NCI-H2081 (cell line): ENCODE measurements at regions not wholly inside any gene's neighbourhood (a gene's known extent, or its start where the extent isn't known, plus 50 kb on each side); places are given as distances from the start of the nearest gene placed in this dataset.
"Not testable (repeated sequence)": the region's sequence is repeated elsewhere in the genome, so short reads cannot be mapped to it uniquely, and the experiment has no call there.

Experiments used
- DNase-seq, 2 experiments: peaks; one replicate each; lab custom pipeline; 2025; lab: John Stamatoyannopoulos, UW

GRCh38 chr4:16450724-16451123 is 224.5 kb upstream of the TAPT1 start:
- no peak for DNase-seq

DNA sequence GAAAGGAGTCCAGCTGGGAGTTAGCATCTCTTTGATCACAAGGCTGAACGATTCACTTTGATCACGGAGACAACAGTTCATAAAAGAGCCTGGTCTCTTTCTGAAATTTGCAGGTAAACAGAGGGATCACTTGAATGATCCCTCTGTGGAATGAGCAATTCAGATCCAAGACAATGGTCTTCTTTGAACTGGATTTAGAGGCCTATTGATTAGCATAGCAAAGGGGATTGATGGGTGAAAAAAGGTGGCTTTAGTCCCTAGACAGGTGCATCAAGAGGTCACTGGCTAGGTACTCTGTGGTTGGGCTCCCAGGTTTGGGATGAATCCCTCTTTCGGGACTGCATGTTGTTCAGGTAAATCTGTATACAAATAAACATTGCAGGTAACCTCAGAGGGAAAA is 223.8 kb upstream of the TAPT1 start:
- no peak for DNase-seq

DNA sequence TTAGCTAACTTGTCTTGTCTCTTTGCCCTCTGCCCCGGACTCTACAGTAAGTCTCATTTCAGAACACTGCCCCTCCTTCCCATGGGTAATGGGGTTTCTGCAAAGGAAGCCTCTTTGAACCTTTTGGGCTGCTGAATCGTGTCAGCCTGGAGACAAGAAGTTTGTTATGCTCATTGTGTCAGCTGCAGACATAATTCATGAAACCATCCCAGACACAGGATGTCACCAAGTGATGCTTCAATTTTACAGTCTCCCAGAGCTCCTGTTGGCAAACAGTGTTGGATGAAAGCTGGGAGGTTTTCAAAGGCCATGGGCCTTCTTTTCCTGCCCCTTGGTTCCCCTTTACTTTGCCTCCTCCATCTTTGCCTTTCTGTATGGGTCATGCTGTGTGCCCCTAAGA is 223.1 kb upstream of the TAPT1 start:
- no peak for DNase-seq

DNA sequence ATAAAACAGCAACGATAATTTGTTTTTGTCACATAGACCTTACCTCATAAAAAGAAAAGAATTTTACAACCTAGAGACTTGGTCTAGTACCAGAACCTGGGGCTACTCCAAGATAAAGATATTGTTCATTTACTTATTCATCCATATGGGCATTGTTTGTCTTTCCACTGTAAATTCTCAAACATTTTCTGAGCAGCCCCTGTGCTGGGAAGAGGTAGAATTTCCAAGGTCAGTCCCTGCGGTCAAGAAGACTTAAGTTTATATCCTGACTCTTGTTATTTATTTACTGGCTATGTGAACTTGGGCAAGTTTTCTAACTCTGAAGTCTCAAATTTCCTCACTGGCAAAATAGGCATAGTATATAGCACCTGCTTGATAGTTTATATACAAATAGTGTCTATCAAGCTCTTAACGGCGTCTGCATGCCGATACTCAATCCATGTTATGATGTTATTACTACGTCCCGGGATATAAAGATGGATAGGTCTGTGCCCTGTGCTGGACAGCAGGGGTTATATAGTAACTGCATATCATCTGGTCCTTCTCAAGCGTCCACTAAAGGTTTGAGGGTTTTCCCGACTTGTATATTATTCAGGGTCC is 222.1 kb upstream of the TAPT1 start:
- no peak for DNase-seq

GRCh38 chr4:16443504-16444088 is 217.3 kb upstream of the TAPT1 start:
- DNase-seq = peak; percentile 8 to 33

DNA sequence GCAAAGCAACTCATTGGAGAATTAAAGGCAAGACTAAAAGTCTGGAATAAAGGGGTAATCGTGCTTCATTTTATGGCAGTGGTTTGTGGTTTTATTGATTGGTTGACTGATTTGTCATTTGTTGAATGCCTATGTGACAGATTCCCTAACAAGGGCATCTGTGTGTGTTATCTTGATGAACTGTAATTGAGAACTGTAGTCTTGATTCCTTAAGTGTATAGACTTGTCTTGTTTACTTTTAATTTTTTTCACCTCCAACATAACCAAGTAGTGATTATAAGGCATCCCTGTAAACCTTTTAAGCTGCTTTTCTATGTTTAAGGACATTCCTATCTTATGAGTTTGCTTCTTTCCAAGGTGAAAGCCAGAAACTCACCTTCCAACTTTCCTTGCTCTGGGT is 216.0 kb upstream of the TAPT1 start:
- DNase-seq = no peak

DNA sequence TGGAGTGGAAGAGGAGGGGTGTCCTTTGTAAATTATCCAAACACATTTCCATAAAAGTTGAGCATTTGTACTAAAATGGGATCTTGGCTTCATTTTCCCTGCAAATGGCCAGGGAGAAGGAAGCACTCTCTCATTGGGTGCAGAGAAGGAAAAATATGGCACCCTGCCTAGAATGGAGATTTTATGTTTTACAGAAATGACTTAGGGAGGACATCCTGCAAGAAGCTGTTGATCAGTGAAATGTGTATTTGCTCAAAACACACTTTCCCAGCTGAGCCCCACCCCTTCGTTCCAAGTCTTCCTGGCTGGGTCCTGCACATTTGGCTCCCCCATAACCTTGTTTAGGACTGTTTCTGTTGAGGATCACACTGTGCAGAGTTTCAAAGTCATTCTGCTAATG is 213.5 kb upstream of the TAPT1 start:
- DNase-seq = no peak

DNA sequence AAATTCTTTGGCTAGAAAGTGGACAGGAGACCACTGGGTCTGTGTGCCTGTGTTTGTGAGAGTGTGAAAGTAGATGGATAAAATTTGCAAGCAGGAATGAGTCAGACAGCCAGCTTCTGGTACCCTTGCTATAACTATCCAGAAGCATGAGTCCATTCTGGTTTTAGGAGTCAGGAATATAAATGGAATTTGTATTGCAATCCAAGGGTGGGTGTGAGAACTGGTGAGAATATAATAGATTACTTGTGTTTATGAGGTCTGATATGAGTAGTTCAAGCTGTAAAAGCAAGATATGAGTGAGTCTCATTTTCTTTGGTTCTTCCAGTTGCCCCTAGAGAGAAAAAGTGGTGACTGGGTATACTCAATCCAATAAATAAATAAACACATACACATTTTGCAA is 212.7 kb upstream of the TAPT1 start:
- DNase-seq = no peak

DNA sequence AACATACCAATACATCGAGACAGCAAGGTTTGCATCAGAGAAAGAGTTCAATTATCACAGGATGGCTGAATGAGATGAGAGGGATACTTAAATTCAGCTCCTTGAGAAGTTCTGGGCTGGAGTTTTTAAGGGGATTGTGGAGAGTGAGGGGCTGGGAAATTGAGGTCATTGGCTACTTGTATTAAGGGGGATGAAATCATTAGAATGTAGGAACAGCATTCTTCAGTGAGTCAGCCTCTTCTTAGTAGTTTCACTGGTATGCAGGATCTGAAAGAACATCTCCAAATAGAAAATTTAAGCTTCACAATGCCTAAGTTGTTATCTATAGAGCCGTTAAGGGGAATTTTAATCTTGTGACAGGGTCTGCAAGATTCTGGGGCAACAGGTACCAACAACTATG is 211.6 kb upstream of the TAPT1 start:
- no peak for DNase-seq

GRCh38 chr4:16431866-16432265 is 205.6 kb upstream of the TAPT1 start:
- no peak for DNase-seq

DNA sequence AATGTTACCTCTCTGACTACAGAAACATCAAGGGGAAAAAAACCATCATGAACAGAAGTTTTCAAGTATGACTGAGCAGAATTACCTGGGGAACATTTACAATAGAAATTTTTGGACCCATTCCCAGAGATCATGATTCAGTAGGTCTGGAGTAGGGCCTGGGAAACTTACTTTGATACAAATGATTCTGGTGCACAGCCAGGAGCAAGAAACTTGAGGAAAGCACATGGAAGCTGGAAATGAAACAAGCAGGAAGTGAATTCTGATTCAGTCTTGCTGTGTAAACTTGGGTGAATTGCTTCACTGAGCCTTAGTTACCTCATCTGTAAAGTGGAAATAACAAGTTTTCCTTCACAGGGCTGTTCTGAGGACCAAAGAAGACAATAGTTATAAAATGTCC is 192.5 kb upstream of the TAPT1 start:
- no peak for DNase-seq

DNA sequence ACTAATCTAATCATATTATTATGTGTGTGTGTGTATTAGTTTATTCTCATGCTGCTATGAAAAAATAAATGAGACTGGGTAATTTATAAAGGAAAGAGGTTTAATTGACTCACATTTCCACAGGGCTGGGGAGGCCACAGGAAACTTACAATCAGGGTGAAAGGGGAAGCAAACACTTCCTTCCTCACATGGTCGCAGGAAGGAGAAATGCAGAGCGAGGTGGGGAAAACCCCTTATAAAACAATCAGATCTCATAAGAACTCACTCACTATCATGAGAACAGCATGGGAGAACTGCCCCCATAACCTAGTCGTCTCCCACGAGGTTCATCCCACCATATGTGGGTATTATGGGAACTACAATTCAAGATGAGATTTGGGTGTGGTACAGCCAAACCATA is 190.9 kb upstream of the TAPT1 start:
- no peak for DNase-seq

DNA sequence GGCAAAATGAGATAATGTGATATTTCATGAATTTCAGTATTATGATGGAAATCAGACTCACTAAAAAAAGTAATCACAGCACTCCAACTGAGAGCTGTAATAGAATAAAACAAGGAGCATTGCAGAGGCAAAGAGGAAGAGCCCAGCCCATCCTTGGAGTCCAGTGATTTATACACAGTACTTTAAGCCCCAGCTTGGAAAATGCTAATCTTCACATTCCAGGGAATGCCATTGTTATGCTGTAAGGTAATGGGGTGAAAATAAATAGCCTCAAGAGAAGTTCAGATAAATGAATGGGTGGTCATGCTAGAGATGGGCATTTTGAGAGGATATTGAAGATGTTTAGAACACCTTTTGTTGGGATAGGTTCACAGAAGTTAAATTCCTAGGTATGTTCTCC is 190.3 kb upstream of the TAPT1 start:
- DNase-seq = no peak

- no peak for DNase-seq
Measured at GRCh38 chr4:16415751-16416150, 189.5 kb upstream of the TAPT1 start.

GRCh38 chr4:16413814-16414555 is 187.7 kb upstream of the TAPT1 start:
- DNase-seq = no peak

GRCh38 chr4:16411501-16412085 is 185.3 kb upstream of the TAPT1 start:
- no peak for DNase-seq

DNA sequence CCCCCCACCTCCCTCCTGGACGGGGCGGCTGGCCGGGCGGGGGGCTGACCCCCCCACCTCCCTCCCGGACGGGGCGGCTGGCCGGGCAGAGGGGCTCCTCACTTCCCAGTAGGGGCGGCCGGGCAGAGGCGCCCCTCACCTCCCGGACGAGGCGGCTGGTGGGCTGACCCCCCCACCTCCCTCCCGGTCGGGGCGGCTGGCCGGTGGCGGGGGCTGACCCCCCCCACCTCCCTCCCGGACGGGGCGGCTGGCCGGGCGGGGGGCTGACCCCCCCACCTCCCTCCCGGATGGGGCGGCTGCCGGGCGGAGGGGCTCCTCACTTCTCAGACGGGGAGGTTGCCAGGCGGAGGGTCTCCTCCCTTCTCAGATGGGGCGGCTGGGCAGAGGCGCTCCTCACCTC is 166.9 kb upstream of the TAPT1 start:
- not testable (repeated sequence) for DNase-seq

DNA sequence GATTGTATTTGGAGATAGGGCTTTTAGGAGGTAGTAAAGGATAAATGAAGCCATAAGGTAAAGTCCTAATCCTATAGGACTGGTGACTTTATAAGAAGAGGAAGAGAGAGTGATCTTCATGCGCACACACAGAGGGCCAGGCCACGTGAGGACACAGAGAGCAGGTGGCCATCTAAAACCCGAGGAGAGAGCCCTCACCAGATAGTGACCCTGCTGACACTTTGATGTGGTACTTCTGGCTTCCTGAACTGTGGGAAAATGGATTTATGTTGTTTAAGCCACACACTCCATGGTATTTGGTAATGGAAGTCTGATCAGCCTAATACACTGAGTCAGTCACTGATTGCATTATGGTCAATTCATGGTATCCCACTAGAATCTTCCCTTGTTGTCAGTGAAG is 164.9 kb upstream of the TAPT1 start:
- no peak for DNase-seq

DNA sequence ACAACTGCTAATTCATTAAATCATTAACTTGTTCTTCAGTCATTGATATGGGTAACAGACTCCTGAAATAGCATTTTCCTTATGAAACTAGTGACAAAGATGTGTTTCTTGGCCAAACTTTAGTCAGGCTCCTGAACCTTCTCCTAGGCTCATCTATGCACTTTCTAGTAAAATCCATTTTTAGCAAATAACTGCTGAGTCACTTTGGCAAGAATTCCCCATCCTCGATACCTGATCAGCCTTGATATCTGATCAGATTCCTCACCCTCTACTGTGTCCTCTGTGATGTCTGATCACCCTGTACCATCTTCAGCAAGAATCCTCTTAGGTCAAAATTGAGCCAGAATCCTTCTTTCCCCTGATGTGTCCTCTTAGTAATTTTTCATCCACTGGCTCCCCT is 161.2 kb upstream of the TAPT1 start:
- no peak for DNase-seq

DNA sequence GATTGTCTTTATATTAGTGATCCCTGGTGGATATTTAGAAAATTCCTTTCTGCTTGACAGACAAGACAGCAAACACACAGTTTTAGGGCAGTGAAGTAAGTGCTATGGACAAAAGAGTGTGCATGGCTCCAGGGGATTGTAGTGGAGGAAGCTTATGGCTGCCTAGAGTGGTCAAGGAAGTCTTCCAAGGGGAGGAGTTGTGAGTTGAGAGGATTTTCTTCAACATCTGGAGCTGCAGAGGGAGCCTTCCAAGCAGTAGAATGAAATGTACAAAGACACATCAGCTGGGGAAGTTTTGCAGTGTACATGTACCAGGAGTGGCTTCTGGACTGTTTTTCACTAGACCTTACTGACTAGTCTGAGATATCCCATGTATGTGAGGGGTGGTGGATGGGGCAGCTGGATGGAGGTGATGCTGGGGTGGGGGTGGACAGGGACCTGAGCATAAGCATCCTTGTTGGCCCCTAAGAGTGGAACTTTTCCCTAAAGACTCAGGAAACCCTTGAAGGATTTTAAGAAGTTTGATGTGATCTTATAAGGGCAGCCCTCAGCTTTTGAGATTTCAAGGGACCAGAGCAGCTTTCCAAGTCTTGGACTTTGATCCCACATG is 160.5 kb upstream of the TAPT1 start:
- DNase-seq = no peak

DNA sequence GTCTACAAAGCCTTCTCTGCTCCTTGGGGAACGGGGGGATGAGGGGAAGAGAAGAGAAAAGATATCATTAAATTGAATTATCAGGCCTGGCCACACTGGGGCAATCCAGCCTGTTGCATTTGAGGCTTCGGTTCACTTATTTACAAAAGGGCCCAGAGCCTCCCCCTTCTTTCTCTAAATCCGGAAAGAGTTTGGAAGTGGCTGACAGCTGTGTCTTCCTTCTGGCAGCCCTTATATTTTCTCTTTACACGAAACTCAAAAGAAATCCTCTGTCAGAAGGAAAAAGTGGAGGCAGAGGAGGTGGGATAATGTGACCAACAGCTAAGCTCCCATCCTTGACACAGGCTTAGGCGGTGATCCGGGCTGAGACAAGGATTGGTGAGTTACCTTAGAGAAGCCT is 158.3 kb upstream of the TAPT1 start:
- no peak for DNase-seq

DNA sequence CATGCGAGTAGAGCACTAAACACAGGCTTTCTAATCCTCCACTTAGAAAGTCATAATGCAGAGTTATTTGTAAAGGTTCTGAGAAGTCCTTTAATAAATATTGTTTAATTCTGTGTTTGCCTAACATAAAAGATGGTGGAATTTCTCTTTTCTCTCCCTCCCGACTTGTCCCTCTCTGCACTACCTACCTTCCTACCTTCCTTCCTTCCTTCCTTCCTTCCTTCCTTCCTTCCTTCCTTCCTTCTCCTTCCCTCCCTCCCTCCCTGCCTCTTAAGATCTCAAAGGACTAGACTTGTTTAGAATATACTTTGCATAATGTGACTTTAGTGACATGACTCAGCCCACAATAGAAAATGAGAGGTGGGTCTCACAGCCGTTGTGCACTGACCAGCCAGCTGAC is 156.3 kb upstream of the TAPT1 start:
- DNase-seq = no peak

GRCh38 chr4:16377887-16378286 is 151.6 kb upstream of the TAPT1 start:
- DNase-seq = no peak
